Fibroblast of lung (primary cell): ENCODE measurements at regions not wholly inside any gene's neighbourhood (a gene's known extent, or its start where the extent isn't known, plus 50 kb on each side); places are given as distances from the start of the nearest gene placed in this dataset.

Experiments
- CTCF ChIP-seq, 2 donors: IDR thresholded peaks in 1 of 2; conservative IDR thresholded peaks in 1 of 2; 1 replicate in 1 of 2; 2 replicates in 1 of 2; pipeline ENCODE4 v1.5.1; 2011 to 2012; ENCODE audit warnings: low read length in 2 of 2, control low read depth in 1 of 2, inconsistent platforms in 1 of 2, low read depth in 1 of 2, mild to moderate bottlenecking in 1 of 2
- EZH2 ChIP-seq: IDR thresholded peaks from 2 replicates; pipeline ENCODE4 v1.5.1; 2012; ENCODE audit warnings: low read length, control low read depth, mild to moderate bottlenecking; ENCODE audit errors: missing control alignments

- no peak for TF ChIP-seq CTCF (conservative IDR thresholded peaks at IDR 0.05 in 1 of 2, IDR thresholded peaks at IDR 0.05 in 1 of 2; ENCODE audit: low read depth in 1 of 2, low read length in 2 of 2)
- TF ChIP-seq EZH2, result no peak
Observed at GRCh38 chr4:152038238-152038637, 277.4 kb upstream of the GATB start.
